ENCODE measurements at regions not wholly inside any gene's neighbourhood (a gene's known extent, or its start where the extent isn't known, plus 50 kb on each side); places are given as distances from the start of the nearest gene placed in this dataset.

- DNase-seq (ENCODE audit: low read depth, low spot score) (no peak), FAIRE-seq (no peak)
- no peaks in the 10 kb centered on the region for H3K27me3 ChIP-seq (ENCODE audit: control insufficient read depth, extremely low read depth, insufficient read depth, low read length)
- no peaks in the 10 kb centered on the region for H3K4me1 ChIP-seq (ENCODE audit: control insufficient read depth, extremely low read depth, insufficient read depth, low read length)
- no peaks in the 10 kb centered on the region for H3K36me3 ChIP-seq (ENCODE audit: control insufficient read depth in 2 of 2, extremely low read depth in 1 of 2, insufficient read depth in 2 of 2, low read length in 2 of 2)
- dilution Hi-C loops (cut with MboI; ENCODE audit: extremely low pct_ligation_motif_present, low sequenced_read_pairs): no loop called here
- no peak overlapping the region for H3K4me2 ChIP-seq (ENCODE audit: control insufficient read depth, extremely low read depth, insufficient read depth, low read depth, low read length)
- H3K9me1 ChIP-seq (ENCODE audit: control insufficient read depth, extremely low read depth, insufficient read depth, low read length): no peaks in the 10 kb centered on the region
- no peaks in the 10 kb centered on the region for H3K79me2 ChIP-seq (ENCODE audit: control insufficient read depth, insufficient read depth, low read length)
- H4K20me1 ChIP-seq (ENCODE audit: control insufficient read depth, extremely low read depth, insufficient read depth, low read length): no peaks in the 10 kb centered on the region
- H3K9ac ChIP-seq (ENCODE audit: control insufficient read depth, extremely low read depth, insufficient read depth, low read length): no peak overlapping the region
- H3K27ac ChIP-seq (ENCODE audit: control insufficient read depth, insufficient read depth, low read length): no peak overlapping the region
- TF ChIP-seq CTCF (optimal IDR thresholded peaks at IDR 0.05 in 1 of 3, IDR thresholded peaks at IDR 0.05 in 1 of 3, conservative IDR thresholded peaks at IDR 0.05 in 1 of 3; ENCODE audit: extremely low read depth in 1 of 3, insufficient read depth in 2 of 3, low read length in 3 of 3): no peak
- TF ChIP-seq EZH2 (IDR thresholded peaks at IDR 0.05; ENCODE audit: low read length): no peak
- no peak overlapping the region for H2AFZ ChIP-seq (ENCODE audit: control insufficient read depth, low read length)
- no peak overlapping the region for H3K4me3 ChIP-seq (ENCODE audit: control insufficient read depth in 2 of 3, extremely low read depth in 1 of 3, insufficient read depth in 2 of 3, low read depth in 1 of 3, low read length in 3 of 3)
- H3K9me3 ChIP-seq (ENCODE audit: control insufficient read depth, low read depth, low read length): no peaks in the 10 kb centered on the region
These were observed 109.1 kb upstream of the DIPK2B start for GRCh38 chrX:45309801-45310200.

- H3K4me2 ChIP-seq (ENCODE audit: control insufficient read depth, extremely low read depth, insufficient read depth, low read depth, low read length): no peak overlapping the region
- TF ChIP-seq EZH2 (IDR thresholded peaks at IDR 0.05; ENCODE audit: low read length) (no peak), CTCF (optimal IDR thresholded peaks at IDR 0.05 in 1 of 3, IDR thresholded peaks at IDR 0.05 in 1 of 3, conservative IDR thresholded peaks at IDR 0.05 in 1 of 3; ENCODE audit: extremely low read depth in 1 of 3, insufficient read depth in 2 of 3, low read length in 3 of 3) (no peak)
- no peaks in the 10 kb centered on the region for H3K9me1 ChIP-seq (ENCODE audit: control insufficient read depth, extremely low read depth, insufficient read depth, low read length)
- H2AFZ ChIP-seq (ENCODE audit: control insufficient read depth, low read length): no peak overlapping the region
- H3K4me1 ChIP-seq (ENCODE audit: control insufficient read depth, extremely low read depth, insufficient read depth, low read length): no peaks in the 10 kb centered on the region
- no peak overlapping the region for H3K4me3 ChIP-seq (ENCODE audit: control insufficient read depth in 2 of 3, extremely low read depth in 1 of 3, insufficient read depth in 2 of 3, low read depth in 1 of 3, low read length in 3 of 3)
- H3K79me2 ChIP-seq (ENCODE audit: control insufficient read depth, insufficient read depth, low read length): no peaks in the 10 kb centered on the region
- no peaks in the 10 kb centered on the region for H4K20me1 ChIP-seq (ENCODE audit: control insufficient read depth, extremely low read depth, insufficient read depth, low read length)
- DNase-seq (ENCODE audit: low read depth, low spot score) (no peak), FAIRE-seq (no peak)
- no peak overlapping the region for H3K9ac ChIP-seq (ENCODE audit: control insufficient read depth, extremely low read depth, insufficient read depth, low read length)
- H3K27me3 ChIP-seq (ENCODE audit: control insufficient read depth, extremely low read depth, insufficient read depth, low read length): no peaks in the 10 kb centered on the region
- no peak overlapping the region for H3K27ac ChIP-seq (ENCODE audit: control insufficient read depth, insufficient read depth, low read length)
- H3K9me3 ChIP-seq (ENCODE audit: control insufficient read depth, low read depth, low read length): no peaks in the 10 kb centered on the region
- no peaks in the 10 kb centered on the region for H3K36me3 ChIP-seq (ENCODE audit: control insufficient read depth in 2 of 2, extremely low read depth in 1 of 2, insufficient read depth in 2 of 2, low read length in 2 of 2)
- dilution Hi-C loops (cut with MboI; ENCODE audit: extremely low pct_ligation_motif_present, low sequenced_read_pairs): no loop called here
These were observed 108.4 kb upstream of the DIPK2B start for GRCh38 chrX:45309096-45309495.
